Stimulated activated CD8-positive, alpha-beta memory T cell treated with anti-CD3 and anti-CD28 coated beads, Interleukin-15, amount 100 ng/mL, for 48 hours (primary cell): ENCODE measurements at regions not wholly inside any gene's neighbourhood (a gene's known extent, or its start where the extent isn't known, plus 50 kb on each side); places are given as distances from the start of the nearest gene placed in this dataset.
"Not testable (repeated sequence)": the region's sequence is repeated elsewhere in the genome, so short reads cannot be mapped to it uniquely, and the experiment has no call there.

ENCODE experiments used
- DNase-seq, 2 donors: peaks; one replicate each; pipeline ENCODE4 v3.0.0-alpha.2; 2020; ENCODE audit warnings: low read depth in 2 of 2

GRCh38 chr4:188949596-188949995 is 810.4 kb downstream of the TRIML1 start:
- no peak for DNase-seq

- no peak for DNase-seq
These were observed 815.8 kb downstream of the TRIML1 start for GRCh38 chr4:188955066-188955465.

- DNase-seq: no peak
These were observed 817.3 kb downstream of the TRIML1 start for GRCh38 chr4:188956566-188956965.

GRCh38 chr4:188958346-188958745 is 819.1 kb downstream of the TRIML1 start:
- DNase-seq: no peak

- DNase-seq: no peak
These were observed 820.2 kb downstream of the TRIML1 start for GRCh38 chr4:188959424-188959823.

GRCh38 chr4:188960411-188961093 is 821.3 kb downstream of the TRIML1 start:
- no peak for DNase-seq

- no peak for DNase-seq
These were observed 831.9 kb downstream of the TRIML1 start for GRCh38 chr4:188971125-188971524.

GRCh38 chr4:188975271-188975670 is 836.0 kb downstream of the TRIML1 start:
- no peak for DNase-seq

- DNase-seq: no peak
These were observed 837.4 kb downstream of the TRIML1 start for GRCh38 chr4:188976644-188977115.

GRCh38 chr4:188977232-188977631 is 838.0 kb downstream of the TRIML1 start:
- DNase-seq: not testable (repeated sequence)

GRCh38 chr4:188984518-188984917 is 845.3 kb downstream of the TRIML1 start:
- no peak for DNase-seq

- DNase-seq: no peak
These were observed 847.0 kb downstream of the TRIML1 start for GRCh38 chr4:188986271-188986689.

- no peak for DNase-seq
These were observed 847.8 kb downstream of the TRIML1 start for GRCh38 chr4:188987011-188987410.

- DNase-seq: no peak
These were observed 848.9 kb downstream of the TRIML1 start for GRCh38 chr4:188988131-188988530.

- DNase-seq: no peak
These were observed 850.1 kb downstream of the TRIML1 start for GRCh38 chr4:188989371-188989770.

- DNase-seq: no peak
These were observed 853.5 kb downstream of the TRIML1 start for GRCh38 chr4:188992706-188993105.

GRCh38 chr4:188993871-188994270 is 854.6 kb downstream of the TRIML1 start:
- DNase-seq: no peak

GRCh38 chr4:189001283-189001970 is 862.2 kb downstream of the TRIML1 start:
- no peak for DNase-seq

- no peak for DNase-seq
These were observed 862.8 kb downstream of the TRIML1 start for GRCh38 chr4:189001971-189002450.

- DNase-seq: no peak
These were observed 863.2 kb downstream of the TRIML1 start for GRCh38 chr4:189002475-189002874.

GRCh38 chr4:189010452-189011217 is 871.4 kb downstream of the TRIML1 start:
- DNase-seq: not testable (repeated sequence)

- no peak for DNase-seq
These were observed 882.6 kb downstream of the TRIML1 start for GRCh38 chr4:189021831-189022230.
